ENCODE measurements at regions not wholly inside any gene's neighbourhood (a gene's known extent, or its start where the extent isn't known, plus 50 kb on each side); places are given as distances from the start of the nearest gene placed in this dataset.
"Not testable (repeated sequence)": the region's sequence is repeated elsewhere in the genome, so short reads cannot be mapped to it uniquely, and the experiment has no call there.

DNA sequence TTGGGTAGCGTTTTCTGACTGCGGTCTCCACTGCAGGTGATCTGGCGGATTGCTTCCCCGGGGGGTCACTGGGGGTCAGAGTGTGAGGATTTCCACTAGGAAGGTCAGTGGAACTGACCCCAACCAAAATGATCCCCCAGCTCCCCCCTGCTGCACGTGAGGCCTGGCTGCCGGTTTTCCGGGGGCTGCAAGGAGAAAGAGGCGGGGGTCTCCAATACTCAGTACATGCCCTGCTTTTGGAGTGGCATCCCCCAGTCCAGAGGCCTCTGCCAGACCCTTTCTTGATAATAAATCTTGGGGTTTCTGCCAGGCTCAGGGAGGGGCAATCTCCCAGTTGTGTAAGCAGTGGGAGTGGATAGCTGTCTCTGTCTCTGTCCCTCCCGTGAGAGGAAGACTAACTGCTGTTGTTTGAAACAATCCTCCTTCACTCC, 71.5 kb upstream of the RTL6 start:
- no TSS peak for BruUV-seq (replicated peaks)

DNA sequence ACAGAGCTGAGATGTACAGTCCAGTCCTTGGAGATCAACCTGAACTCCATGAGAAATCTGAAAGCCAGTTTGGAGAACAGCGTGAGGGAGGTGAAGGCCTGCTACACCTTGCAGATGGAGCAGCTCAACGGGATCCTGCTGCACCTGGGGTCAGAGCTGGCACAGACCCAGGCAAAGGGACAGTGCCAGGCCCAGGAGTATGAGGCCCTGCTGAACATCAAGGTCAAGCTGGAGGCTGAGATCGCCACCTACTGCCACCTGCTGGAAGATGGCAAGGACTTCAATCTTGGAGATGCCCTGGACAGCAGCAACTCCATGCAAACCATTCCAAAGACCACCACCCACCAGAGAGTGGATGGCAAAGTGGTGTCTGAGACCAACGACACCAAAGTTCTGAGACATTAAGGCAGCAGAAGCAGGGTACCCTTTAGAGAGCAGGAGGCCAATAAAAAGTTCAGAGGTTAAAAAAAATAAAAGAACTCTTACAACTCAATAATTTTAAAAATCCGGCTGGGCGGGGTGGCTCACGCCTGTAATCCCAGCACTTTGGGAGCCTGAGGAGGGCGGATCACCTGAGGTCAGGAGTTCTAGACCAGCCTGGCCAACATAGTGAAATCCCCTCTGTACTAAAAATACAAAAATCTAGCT, 69.9 kb upstream of the RTL6 start:
- Histone ChIP-seq H3K4me1 (ENCODE audit: control insufficient read depth in 1 of 2, insufficient read depth in 2 of 2, low read length in 2 of 2) (peaks cover 0 to 12% of the 10 kb centered on the region in 2 experiments; a peak in 1 of 4 replicates), H3K79me2 (ENCODE audit: insufficient read depth, low read length) (no peaks in the 10 kb centered on the region), H3K27me3 (ENCODE audit: insufficient read depth, low read length) (no peaks in the 10 kb centered on the region), H4K20me1 (ENCODE audit: insufficient read depth) (no peaks in the 10 kb centered on the region), H3K9me2 (ENCODE audit: insufficient read depth) (no peaks in the 10 kb centered on the region), H3K4me2 (ENCODE audit: low read length) (no peak overlapping the region), H3K9me3 (ENCODE audit: control insufficient read depth in 1 of 2, insufficient read depth in 1 of 2, low read depth in 1 of 2, low read length in 2 of 2) (no peaks in the 10 kb centered on the region), H3K27ac (ENCODE audit: low read depth, low read length) (no peak overlapping the region), H2AFZ (ENCODE audit: low read depth, low read length, poor library complexity, severe bottlenecking) (no peak overlapping the region), H3K9ac (ENCODE audit: low read length) (no peak overlapping the region), H3K36me3 (ENCODE audit: control insufficient read depth in 1 of 2, insufficient read depth in 2 of 2, low read length in 2 of 2) (no peaks in the 10 kb centered on the region), H3K4me3 (replicated peaks in 1 of 2; ENCODE audit: low read depth in 1 of 2, low read length in 2 of 2) (no peak overlapping the region)
- intact Hi-C loops (cut with micrococcal nuclease): loop anchor here (5.0 kb wide), 1 partner anchor 231 kb away; no protein-coding TSS in a partner anchor
- ChIA-PET RAD21 (ENCODE audit: low non-redundant PET in 1 of 2, low total read pairs in 2 of 2, uncharacterized antibody in 2 of 2, unreplicated experiment in 2 of 2) (interaction anchor here in 1 of 2 experiments (0.7 to 1.3 kb wide), 2 partner anchors 513 to 575 kb away, joined by 3 read pairs; no protein-coding TSS in a partner anchor), POLR2A (no interaction called here), CTCF (interaction anchor here (1.0 to 1.5 kb wide), 5 partner anchors 9 to 232 kb away, joined by 3 to 7 read pairs (median 4); no protein-coding TSS in a partner anchor)
- no TSS peak for BruUV-seq (replicated peaks)
- DNase-seq (ENCODE audit: low read depth, low spot score) (peak; percentile 54), ATAC-seq (peak; percentile 42; the same call in 1 of the 2 replicates)
- TF ChIP-seq, protein P1, sequence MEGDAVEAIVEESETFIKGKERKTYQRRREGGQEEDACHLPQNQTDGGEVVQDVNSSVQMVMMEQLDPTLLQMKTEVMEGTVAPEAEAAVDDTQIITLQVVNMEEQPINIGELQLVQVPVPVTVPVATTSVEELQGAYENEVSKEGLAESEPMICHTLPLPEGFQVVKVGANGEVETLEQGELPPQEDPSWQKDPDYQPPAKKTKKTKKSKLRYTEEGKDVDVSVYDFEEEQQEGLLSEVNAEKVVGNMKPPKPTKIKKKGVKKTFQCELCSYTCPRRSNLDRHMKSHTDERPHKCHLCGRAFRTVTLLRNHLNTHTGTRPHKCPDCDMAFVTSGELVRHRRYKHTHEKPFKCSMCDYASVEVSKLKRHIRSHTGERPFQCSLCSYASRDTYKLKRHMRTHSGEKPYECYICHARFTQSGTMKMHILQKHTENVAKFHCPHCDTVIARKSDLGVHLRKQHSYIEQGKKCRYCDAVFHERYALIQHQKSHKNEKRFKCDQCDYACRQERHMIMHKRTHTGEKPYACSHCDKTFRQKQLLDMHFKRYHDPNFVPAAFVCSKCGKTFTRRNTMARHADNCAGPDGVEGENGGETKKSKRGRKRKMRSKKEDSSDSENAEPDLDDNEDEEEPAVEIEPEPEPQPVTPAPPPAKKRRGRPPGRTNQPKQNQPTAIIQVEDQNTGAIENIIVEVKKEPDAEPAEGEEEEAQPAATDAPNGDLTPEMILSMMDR (IDR thresholded peaks at IDR 0.05 in 2 of 3, conservative IDR thresholded peaks at IDR 0.05 in 1 of 3; ENCODE audit: borderline replicate concordance in 1 of 3, insufficient read depth in 1 of 3, low read depth in 2 of 3, low read length in 2 of 3): peak; percentile 29 to 69 (median 69); a peak in 5 of 6 replicates
- TF ChIP-seq RAD21 (IDR thresholded peaks at IDR 0.05; ENCODE audit: low read depth) (peak; percentile 55), CBX3 (IDR thresholded peaks at IDR 0.05; ENCODE audit: low read depth) (no peak), EGR1 (IDR thresholded peaks at IDR 0.05; ENCODE audit: low read depth) (no peak), CEBPB (IDR thresholded peaks at IDR 0.05; ENCODE audit: low read depth) (no peak), POLR2AphosphoS5 (IDR thresholded peaks at IDR 0.05; ENCODE audit: low read depth, low read length) (no peak)

More for the DNA sequence above, 71.5 kb upstream of the RTL6 start:
- H2AFZ ChIP-seq (ENCODE audit: low read depth, low read length, poor library complexity, severe bottlenecking): no peak overlapping the region
- H3K4me1 ChIP-seq (ENCODE audit: control insufficient read depth in 1 of 2, insufficient read depth in 2 of 2, low read length in 2 of 2): peaks cover 10 to 23% of the 10 kb centered on the region in 2 experiments
- TF ChIP-seq CEBPB (IDR thresholded peaks at IDR 0.05; ENCODE audit: low read depth) (no peak), ELF1 (IDR thresholded peaks at IDR 0.05; ENCODE audit: borderline replicate concordance, low read depth) (no peak)
- no peak overlapping the region for H3K4me2 ChIP-seq (ENCODE audit: low read length)
- ATAC-seq (no peak), DNase-seq (ENCODE audit: low read depth, low spot score) (no peak)
- CTCF ChIA-PET: no interaction called here
- RAD21 ChIA-PET (ENCODE audit: low non-redundant PET in 1 of 2, low total read pairs in 2 of 2, uncharacterized antibody in 2 of 2, unreplicated experiment in 2 of 2): no interaction called here
- POLR2A ChIA-PET: no interaction called here
- H3K79me2 ChIP-seq (ENCODE audit: insufficient read depth, low read length): no peaks in the 10 kb centered on the region
- no peaks in the 10 kb centered on the region for H3K9me3 ChIP-seq (ENCODE audit: control insufficient read depth in 1 of 2, insufficient read depth in 1 of 2, low read depth in 1 of 2, low read length in 2 of 2)
- intact Hi-C loops (cut with micrococcal nuclease): loop anchor here (5.0 kb wide), 1 partner anchor 232 kb away; no protein-coding TSS in a partner anchor
- H3K9me2 ChIP-seq (ENCODE audit: insufficient read depth): no peaks in the 10 kb centered on the region
- H3K27me3 ChIP-seq (ENCODE audit: insufficient read depth, low read length): no peaks in the 10 kb centered on the region
- H3K9ac ChIP-seq (ENCODE audit: low read length): no peak overlapping the region
- H3K27ac ChIP-seq (ENCODE audit: low read depth, low read length): no peak overlapping the region
- H3K36me3 ChIP-seq (ENCODE audit: control insufficient read depth in 1 of 2, insufficient read depth in 2 of 2, low read length in 2 of 2): no peaks in the 10 kb centered on the region
- no peak overlapping the region for H3K4me3 ChIP-seq (replicated peaks in 1 of 2; ENCODE audit: low read depth in 1 of 2, low read length in 2 of 2)
- H4K20me1 ChIP-seq (ENCODE audit: insufficient read depth): no peaks in the 10 kb centered on the region

GRCh38 chr22:44567378-44567841, 69.4 kb upstream of the RTL6 start:
- H3K79me2 ChIP-seq (ENCODE audit: insufficient read depth, low read length); BruUV-seq (replicated peaks); H3K9me3 ChIP-seq (ENCODE audit: control insufficient read depth in 1 of 2, insufficient read depth in 1 of 2, low read depth in 1 of 2, low read length in 2 of 2); H3K9ac ChIP-seq (ENCODE audit: low read length); H3K9me2 ChIP-seq (ENCODE audit: insufficient read depth); H2AFZ ChIP-seq (ENCODE audit: low read depth, low read length, poor library complexity, severe bottlenecking); H3K4me2 ChIP-seq (ENCODE audit: low read length); ATAC-seq; H3K4me3 ChIP-seq (replicated peaks in 1 of 2; ENCODE audit: low read depth in 1 of 2, low read length in 2 of 2); POLR2A ChIA-PET; H3K36me3 ChIP-seq (ENCODE audit: control insufficient read depth in 1 of 2, insufficient read depth in 2 of 2, low read length in 2 of 2); H3K27ac ChIP-seq (ENCODE audit: low read depth, low read length); H4K20me1 ChIP-seq (ENCODE audit: insufficient read depth); H3K4me1 ChIP-seq (ENCODE audit: control insufficient read depth in 1 of 2, insufficient read depth in 2 of 2, low read length in 2 of 2); H3K27me3 ChIP-seq (ENCODE audit: insufficient read depth, low read length); DNase-seq (ENCODE audit: low read depth, low spot score): not testable (repeated sequence)
- ChIA-PET CTCF (interaction anchor here (1.1 to 1.5 kb wide), 4 partner anchors 10 to 231 kb away, joined by 4 to 7 read pairs (median 5); no protein-coding TSS in a partner anchor), RAD21 (ENCODE audit: low non-redundant PET in 1 of 2, low total read pairs in 2 of 2, uncharacterized antibody in 2 of 2, unreplicated experiment in 2 of 2) (interaction anchor here in 1 of 2 experiments (1.3 kb wide), 1 partner anchor 574 kb away, joined by 3 read pairs; no protein-coding TSS in a partner anchor)
- intact Hi-C loops (cut with micrococcal nuclease): loop anchor here (5.0 kb wide), 1 partner anchor 230 kb away; no protein-coding TSS in a partner anchor
